ENCODE measurements at regions not wholly inside any gene's neighbourhood (a gene's known extent, or its start where the extent isn't known, plus 50 kb on each side); places are given as distances from the start of the nearest gene placed in this dataset.

GRCh38 chr5:128778474-128778873 lies 186.8 kb upstream of the SLC27A6 start:
- no peak overlapping the region for H3K27ac ChIP-seq
- TF ChIP-seq CTCF (conservative IDR thresholded peaks at IDR 0.05; ENCODE audit: low read depth): no peak
- no peak for DNase-seq (ENCODE audit: low spot score)
- POLR2A ChIA-PET (ENCODE audit: low non-redundant PET): no interaction called here
- CTCF ChIA-PET: no interaction called here

- POLR2A ChIA-PET (ENCODE audit: low non-redundant PET): no interaction called here
- DNase-seq (ENCODE audit: low spot score): peak; percentile 67
- CTCF ChIA-PET: interaction anchor here (0.5 to 0.6 kb wide), 2 partner anchors 108 to 164 kb away, joined by 3 read pairs; no protein-coding TSS in a partner anchor
- no peak for TF ChIP-seq CTCF (conservative IDR thresholded peaks at IDR 0.05; ENCODE audit: low read depth)
- no peak overlapping the region for H3K27ac ChIP-seq
These were observed 182.8 kb upstream of the SLC27A6 start for GRCh38 chr5:128782446-128782845.

- no peak overlapping the region for H3K27ac ChIP-seq
- TF ChIP-seq CTCF (conservative IDR thresholded peaks at IDR 0.05; ENCODE audit: low read depth): no peak
- POLR2A ChIA-PET (ENCODE audit: low non-redundant PET): no interaction called here
- CTCF ChIA-PET: no interaction called here
- DNase-seq (ENCODE audit: low spot score): no peak
These were observed 180.6 kb upstream of the SLC27A6 start for GRCh38 chr5:128784726-128785125.

GRCh38 chr5:128791312-128791711 lies 174.0 kb upstream of the SLC27A6 start:
- no peak overlapping the region for H3K27ac ChIP-seq
- POLR2A ChIA-PET (ENCODE audit: low non-redundant PET): no interaction called here
- no peak for DNase-seq (ENCODE audit: low spot score)
- CTCF ChIA-PET: no interaction called here
- TF ChIP-seq CTCF (conservative IDR thresholded peaks at IDR 0.05; ENCODE audit: low read depth): no peak

- no peak overlapping the region for H3K27ac ChIP-seq
- no peak for TF ChIP-seq CTCF (conservative IDR thresholded peaks at IDR 0.05; ENCODE audit: low read depth)
- no peak for DNase-seq (ENCODE audit: low spot score)
- ChIA-PET CTCF (no interaction called here), POLR2A (ENCODE audit: low non-redundant PET) (no interaction called here)
These were observed 168.8 kb upstream of the SLC27A6 start for GRCh38 chr5:128796506-128796905.

- POLR2A ChIA-PET (ENCODE audit: low non-redundant PET): no interaction called here
- DNase-seq (ENCODE audit: low spot score): no peak
- CTCF ChIA-PET: interaction anchor here (0.6 kb wide), 1 partner anchor 30 kb away, joined by 5 read pairs; no protein-coding TSS in a partner anchor
- no peak overlapping the region for H3K27ac ChIP-seq
- TF ChIP-seq CTCF (conservative IDR thresholded peaks at IDR 0.05; ENCODE audit: low read depth): no peak
These were observed 166.4 kb upstream of the SLC27A6 start for GRCh38 chr5:128798871-128799270.

- H3K27ac ChIP-seq: no peak overlapping the region
- no peak for DNase-seq (ENCODE audit: low spot score)
These were observed 165.3 kb upstream of the SLC27A6 start for GRCh38 chr5:128799945-128800344.

More at GRCh38 chr5:128799945-128800344, 165.3 kb upstream of the SLC27A6 start:
- no peak for TF ChIP-seq CTCF (conservative IDR thresholded peaks at IDR 0.05; ENCODE audit: low read depth)
- ChIA-PET POLR2A (ENCODE audit: low non-redundant PET) (no interaction called here), CTCF (no interaction called here)
